OCI-LY3 (cell line): ENCODE measurements at regions not wholly inside any gene's neighbourhood (a gene's known extent, or its start where the extent isn't known, plus 50 kb on each side); places are given as distances from the start of the nearest gene placed in this dataset.

ENCODE experiments used
- H2AFZ ChIP-seq: fragments of 200-600, 300-600 bp; shearing (Covaris generic); 2 replicates; pipeline ENCODE4 v1.6.0; 2014; ENCODE audit warnings: antibody characterized with exemption, low read depth, low read length
- H3K27ac ChIP-seq: fragments of 200-600, 300-600 bp; sonication (generic); 2 replicates; pipeline ENCODE4 v1.5.1; 2014; ENCODE audit warnings: mild to moderate bottlenecking, low read length, moderate library complexity, mixed read lengths
- H3K27me3 ChIP-seq: fragments of 200-600, 300-600 bp; sonication (generic); 2 replicates; pipeline ENCODE4 v1.6.1; 2014; ENCODE audit warnings: low read depth, low read length, mixed read lengths
- H3K36me3 ChIP-seq: fragments of 200-600, 300-600 bp; sonication (generic); replicated peaks from 2 replicates; pipeline ENCODE3; 2014; ENCODE audit warnings: low read depth, low read length, mixed read lengths
- H3K4me1 ChIP-seq: fragments of 300-600, 200-600 bp; sonication (generic); 2 replicates; pipeline ENCODE4 v1.6.1; 2014; ENCODE audit warnings: low read length, mixed read lengths
- H3K4me2 ChIP-seq: fragments of 200-600, 300-600 bp; sonication (generic); 2 replicates; pipeline ENCODE4 v1.6.1; 2014; ENCODE audit warnings: low read length, mixed read lengths
- H3K4me3 ChIP-seq: fragments of 300-600, 200-600 bp; sonication (generic); 2 replicates; pipeline ENCODE4 v1.5.1; 2014; ENCODE audit warnings: antibody characterized with exemption, mild to moderate bottlenecking, low read length, moderate library complexity
- H3K79me2 ChIP-seq: fragments of 300-600, 200-600 bp; shearing (Covaris generic); 2 replicates; pipeline ENCODE4 v1.6.1; 2014; ENCODE audit warnings: mild to moderate bottlenecking, low read length, mixed read lengths
- H3K9ac ChIP-seq: fragments of 300-600, 200-600 bp; shearing (Covaris generic); 2 replicates; pipeline ENCODE4 v1.6.0; 2014; ENCODE audit warnings: mild to moderate bottlenecking, low read length, moderate library complexity
- H3K9me3 ChIP-seq: fragments of 200-600, 300-600 bp; shearing (Covaris generic); 2 replicates; pipeline ENCODE4 v1.6.1; 2014; ENCODE audit warnings: low read length, mixed read lengths; ENCODE audit not compliant: insufficient read depth
- H4K20me1 ChIP-seq: fragments of 200-600, 300-600 bp; sonication (generic); 2 replicates; pipeline ENCODE4 v1.6.1; 2016; ENCODE audit warnings: low read length, mixed read lengths; ENCODE audit not compliant: insufficient read depth
- CTCF ChIP-seq: fragments of 200-600, 300-600 bp; sonication (generic); IDR thresholded peaks from 2 replicates; pipeline ENCODE4 v1.5.1; 2014; ENCODE audit warnings: antibody characterized with exemption, low read length, low read depth
- EZH2phosphoT487 ChIP-seq: fragments of 200-600 bp; shearing (Covaris generic); IDR thresholded peaks from 2 replicates; pipeline ENCODE4 v1.6.1; 2018; ENCODE audit warnings: antibody characterized with exemption, mixed run types, low read depth

DNA sequence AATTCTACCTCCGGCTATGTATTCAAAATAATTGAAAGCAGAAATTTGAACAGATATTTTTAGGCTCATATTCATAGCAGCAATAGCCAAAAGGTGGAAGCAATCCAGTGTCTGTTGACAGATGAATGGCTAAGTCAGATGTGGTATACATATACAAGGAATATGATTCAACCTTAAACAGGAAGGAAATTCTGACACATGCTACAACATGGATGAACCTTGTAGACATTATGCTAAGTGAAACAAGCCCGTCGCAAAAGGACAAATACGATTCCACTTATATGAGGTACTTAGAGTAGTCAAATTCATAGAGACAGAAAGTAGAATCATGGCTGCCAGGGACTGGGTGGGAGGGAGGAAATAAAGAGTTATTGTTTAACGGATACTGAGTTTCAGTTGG lies 331.6 kb downstream of the PCNX1 start:
- Histone ChIP-seq H3K27me3 (no peaks in the 10 kb centered on the region), H3K4me1 (no peaks in the 10 kb centered on the region), H3K4me2 (no peak overlapping the region), H3K79me2 (no peaks in the 10 kb centered on the region), H4K20me1 (no peaks in the 10 kb centered on the region), H3K9me3 (no peaks in the 10 kb centered on the region), H3K9ac (no peak overlapping the region), H3K27ac (no peak overlapping the region), H3K36me3 (no peaks in the 10 kb centered on the region), H3K4me3 (no peak overlapping the region), H2AFZ (no peak overlapping the region)
- TF ChIP-seq CTCF (no peak), EZH2phosphoT487 (no peak)

DNA sequence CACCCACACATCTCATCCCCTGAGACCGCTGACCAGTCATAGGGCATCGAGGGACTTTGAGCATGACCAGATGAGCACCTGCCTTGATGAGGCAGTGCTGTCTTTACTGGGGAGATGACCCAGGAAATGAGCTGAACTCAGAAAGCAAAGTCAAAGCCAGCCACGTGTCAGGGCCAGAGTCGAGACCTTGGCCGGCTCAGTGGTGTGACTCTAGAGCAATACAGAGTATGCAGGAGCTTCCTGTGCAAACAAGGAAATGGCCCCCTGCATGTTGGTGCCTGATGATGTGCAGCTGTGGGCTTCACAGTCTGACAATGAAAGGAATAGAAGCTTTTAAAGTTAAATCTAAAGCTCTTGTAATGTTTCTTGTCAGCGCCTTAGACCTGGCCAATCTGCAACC lies 332.9 kb downstream of the PCNX1 start:
- no peaks in the 10 kb centered on the region for H3K27me3 ChIP-seq
- H3K4me2 ChIP-seq: no peak overlapping the region
- no peak overlapping the region for H3K9ac ChIP-seq
- TF ChIP-seq EZH2phosphoT487 (no peak), CTCF (no peak)
- no peaks in the 10 kb centered on the region for H3K9me3 ChIP-seq
- H3K36me3 ChIP-seq: no peaks in the 10 kb centered on the region
- H3K4me1 ChIP-seq: no peaks in the 10 kb centered on the region
- no peaks in the 10 kb centered on the region for H3K79me2 ChIP-seq
- H3K4me3 ChIP-seq: no peak overlapping the region
- H3K27ac ChIP-seq: no peak overlapping the region
- no peaks in the 10 kb centered on the region for H4K20me1 ChIP-seq
- H2AFZ ChIP-seq: no peak overlapping the region

GRCh38 chr14:71240866-71241520 lies 333.7 kb downstream of the PCNX1 start:
- Histone ChIP-seq H3K27me3 (no peaks in the 10 kb centered on the region), H3K4me1 (no peaks in the 10 kb centered on the region), H4K20me1 (no peaks in the 10 kb centered on the region), H2AFZ (no peak overlapping the region), H3K27ac (no peak overlapping the region), H3K36me3 (no peaks in the 10 kb centered on the region), H3K4me2 (no peak overlapping the region), H3K79me2 (no peaks in the 10 kb centered on the region), H3K9me3 (no peaks in the 10 kb centered on the region), H3K9ac (no peak overlapping the region), H3K4me3 (no peak overlapping the region)
- no peak for TF ChIP-seq EZH2phosphoT487
- TF ChIP-seq CTCF: no peak

- Histone ChIP-seq H4K20me1 (no peaks in the 10 kb centered on the region), H3K9me3 (no peaks in the 10 kb centered on the region), H3K27ac (no peak overlapping the region), H3K79me2 (no peaks in the 10 kb centered on the region), H3K4me1 (no peaks in the 10 kb centered on the region), H3K4me2 (no peak overlapping the region), H3K4me3 (no peak overlapping the region), H3K36me3 (no peaks in the 10 kb centered on the region), H3K27me3 (no peaks in the 10 kb centered on the region), H3K9ac (no peak overlapping the region), H2AFZ (no peak overlapping the region)
- no peak for TF ChIP-seq CTCF
- TF ChIP-seq EZH2phosphoT487: no peak
Observed at GRCh38 chr14:71242237-71242748, 335.0 kb downstream of the PCNX1 start.
